Stomach (tissue), 8 donors: ENCODE measurements at regions not wholly inside any gene's neighbourhood (a gene's known extent, or its start where the extent isn't known, plus 50 kb on each side); places are given as distances from the start of the nearest gene placed in this dataset.
"Not testable (repeated sequence)": the region's sequence is repeated elsewhere in the genome, so short reads cannot be mapped to it uniquely, and the experiment has no call there.

ENCODE experiments used
- DNase-seq, 2 donors: peaks; one replicate each; pipeline versions ENCODE4 v3.0.0 to v3.0.0-alpha.2; 2013 to 2019
- H3K27ac ChIP-seq, 5 donors: fragments of 200-600 bp in 4 of 5; sonication (generic) in 4 of 5; one replicate each; pipeline ENCODE4 v1.5.1; 2013 to 2019; ENCODE audit warnings: mild to moderate bottlenecking in 1 of 5, moderate library complexity in 1 of 5
- H3K27me3 ChIP-seq, 3 donors: fragments of 200-600 bp; sonication (generic); one replicate each; pipeline ENCODE4 v1.5.1; 2017 to 2019; ENCODE audit warnings: mixed run types in 1 of 3
- H3K36me3 ChIP-seq, 4 donors: fragments of 200-600 bp; sonication (generic); 1 replicate in 3 of 4; 2 replicates in 1 of 4; pipeline ENCODE4 v1.5.1; 2016 to 2019
- H3K4me1 ChIP-seq, 4 donors: fragments of 200-600 bp; sonication (generic); one replicate each; pipeline ENCODE4 v1.5.1; 2016 to 2019
- H3K4me3 ChIP-seq, 4 donors: fragments of 200-600 bp; sonication (generic) in 3 of 4; one replicate each; pipeline ENCODE4 v1.5.1; 2016 to 2019; ENCODE audit warnings: mild to moderate bottlenecking in 1 of 4
- H3K9me3 ChIP-seq, 4 donors: fragments of 200-600 bp; sonication (generic); one replicate each; pipeline ENCODE4 v1.5.1; 2016 to 2019
- CTCF ChIP-seq, 7 experiments: fragments of 450-650 bp in 4 of 7; fragments of 200-600 bp in 3 of 7; sonication (generic) in 3 of 7; IDR thresholded peaks; one replicate each; pipeline ENCODE4 v1.5.1; 2016 to 2019; ENCODE audit warnings: antibody characterized with exemption in 7 of 7, control low read depth in 2 of 7, mild to moderate bottlenecking in 1 of 7
- EP300 ChIP-seq: sonication (generic); formaldehyde crosslinking; IDR thresholded peaks from one replicate; pipeline ENCODE4 v1.6.1; 2017; ENCODE audit warnings: antibody characterized with exemption
- POLR2A ChIP-seq, 4 donors: fragments of 450-650 bp; IDR thresholded peaks; one replicate each; pipeline ENCODE4 v1.6.1; 2016; ENCODE audit warnings: antibody characterized with exemption in 4 of 4, control low read depth in 2 of 4, mild to moderate bottlenecking in 1 of 4, moderate library complexity in 1 of 4
- POLR2AphosphoS5 ChIP-seq, 3 donors: sonication (generic); formaldehyde crosslinking; IDR thresholded peaks; one replicate each; pipeline ENCODE4 v1.6.1; 2016; ENCODE audit warnings: antibody characterized with exemption in 3 of 3
- WGBS, 5 donors: extraction: QIAGEN DNeasy Blood & Tissue Kit in 3 of 5; methylation state at CpG; one replicate each; pipeline versions ENCODE4 v1.1.5 to v1.1.7; 2013 to 2018; 5-methylcytosine and 5-hydroxymethylcytosine counted together
- intact Hi-C: fragments of 100-400 bp; cut with DNase I; formaldehyde crosslinking; loops from one replicate; pipeline ENCODE4 v1.15.1; 2023; ENCODE audit warnings: low total_unique reads
- donor health status: healthy with polysubstance abuse.
- donor health status: Bipolar disorder and iron deficiency.
- donor health status: healthy.

- Histone ChIP-seq H3K36me3 (no peaks in the 10 kb centered on the region), H3K27me3 (peaks cover 0 to 11% (median 0%) of the 10 kb centered on the region in 3 donors), H3K9me3 (peaks cover 0 to 26% (median 4%) of the 10 kb centered on the region in 4 donors), H3K4me3 (no peak overlapping the region), H3K27ac (peak overlapping the region in 1 of 5 donors; percentile 59), H3K4me1 (no peaks in the 10 kb centered on the region)
- TF ChIP-seq CTCF (IDR thresholded peaks at IDR 0.05) = no peak
- no peak for TF ChIP-seq EP300
- TF ChIP-seq POLR2A (IDR thresholded peaks at IDR 0.05) = no peak
- no peak for TF ChIP-seq POLR2AphosphoS5 (IDR thresholded peaks at IDR 0.05)
- WGBS, 5 donors = 36 to 79% (median 70%) methylated on average over 22 to 75 of the region's 75 CpGs
- DNase-seq = no peak
- intact Hi-C loops = loop anchor here (10.0 kb wide), 1 partner anchor 1913 kb away; no protein-coding TSS in a partner anchor
Measured at GRCh38 chr15:22258009-22258397, 177.7 kb downstream of the OR4M2 start.

GRCh38 chr15:22258398-22259150 lies 178.2 kb downstream of the OR4M2 start:
- no peak for DNase-seq
- intact Hi-C loops = loop anchor here (10.0 kb wide), 1 partner anchor 1914 kb away; no protein-coding TSS in a partner anchor
- H3K9me3 ChIP-seq = peaks cover 0 to 26% (median 4%) of the 10 kb centered on the region in 4 donors
- no peak overlapping the region for H3K27ac ChIP-seq
- peaks cover 0 to 11% (median 0%) of the 10 kb centered on the region in 3 donors for H3K27me3 ChIP-seq
- no peaks in the 10 kb centered on the region for H3K36me3 ChIP-seq
- 61 to 87% (median 81%) methylated on average over 43 to 59 of the region's 59 CpGs for WGBS, 5 donors
- no peak overlapping the region for H3K4me3 ChIP-seq
- TF ChIP-seq EP300 = no peak
- no peaks in the 10 kb centered on the region for H3K4me1 ChIP-seq

- H3K27ac ChIP-seq, H3K4me3 ChIP-seq, H3K4me1 ChIP-seq, DNase-seq, H3K36me3 ChIP-seq: not testable (repeated sequence)
- WGBS, 5 donors = 75 to 89% (median 85%) methylated on average over 31 to 37 of the region's 37 CpGs
- H3K27me3 ChIP-seq = peaks cover 0 to 11% (median 0%) of the 10 kb centered on the region in 3 donors
- intact Hi-C loops = loop anchor here (10.0 kb wide), 1 partner anchor 1914 kb away; no protein-coding TSS in a partner anchor
- peaks cover 0 to 26% (median 4%) of the 10 kb centered on the region in 4 donors for H3K9me3 ChIP-seq
Measured at GRCh38 chr15:22259151-22259750, 178.9 kb downstream of the OR4M2 start.

- no peak overlapping the region for H3K4me3 ChIP-seq
- H3K9me3 ChIP-seq = peaks cover 0 to 26% (median 4%) of the 10 kb centered on the region in 4 donors
- H3K36me3 ChIP-seq = no peaks in the 10 kb centered on the region
- WGBS, 5 donors = 65 to 77% (median 75%) methylated on average over 7 of the region's 7 CpGs
- no peak overlapping the region for H3K27ac ChIP-seq
- H3K27me3 ChIP-seq = peaks cover 0 to 11% (median 0%) of the 10 kb centered on the region in 3 donors
- no peaks in the 10 kb centered on the region for H3K4me1 ChIP-seq
- TF ChIP-seq POLR2AphosphoS5 (IDR thresholded peaks at IDR 0.05) = no peak
- TF ChIP-seq CTCF (IDR thresholded peaks at IDR 0.05) = no peak
- TF ChIP-seq EP300 = no peak
- TF ChIP-seq POLR2A (IDR thresholded peaks at IDR 0.05) = no peak
- no peak for DNase-seq
- intact Hi-C loops = loop anchor here (10.0 kb wide), 1 partner anchor 1915 kb away; no protein-coding TSS in a partner anchor
Measured at GRCh38 chr15:22259881-22260421, 179.6 kb downstream of the OR4M2 start.

GRCh38 chr15:22262613-22263020 lies 182.3 kb downstream of the OR4M2 start:
- no peaks in the 10 kb centered on the region for H3K36me3 ChIP-seq
- TF ChIP-seq EP300 = no peak
- TF ChIP-seq POLR2AphosphoS5 (IDR thresholded peaks at IDR 0.05) = no peak
- no peak for TF ChIP-seq POLR2A (IDR thresholded peaks at IDR 0.05)
- TF ChIP-seq CTCF (IDR thresholded peaks at IDR 0.05) = no peak
- no peaks in the 10 kb centered on the region for H3K4me1 ChIP-seq
- no peak for DNase-seq
- 78 to 85% (median 83%) methylated on average over 13 of the region's 13 CpGs for WGBS, 5 donors
- no peak overlapping the region for H3K4me3 ChIP-seq
- no peaks in the 10 kb centered on the region for H3K27me3 ChIP-seq
- H3K27ac ChIP-seq = no peak overlapping the region
- intact Hi-C loops = no loop called here
- H3K9me3 ChIP-seq = peaks cover 0 to 9% (median 4%) of the 10 kb centered on the region in 4 donors
